HEK293T (cell line): ENCODE measurements at regions not wholly inside any gene's neighbourhood (a gene's known extent, or its start where the extent isn't known, plus 50 kb on each side); places are given as distances from the start of the nearest gene placed in this dataset.

ENCODE experiments used
- CTCF ChIA-PET: fragments of 350-600 bp; formaldehyde crosslinking; extraction: SDS; loops from one replicate; lab custom pipeline; 2021; ENCODE audit warnings: antibody characterized with exemption, inconsistent platforms; lab: Yijun Ruan, JAX
- POLR2A ChIA-PET: fragments of 350-600 bp; formaldehyde crosslinking; extraction: SDS; loops from one replicate; lab custom pipeline; 2020; ENCODE audit warnings: antibody characterized with exemption, inconsistent platforms; lab: Yijun Ruan, JAX
- DNase-seq: peaks from one replicate; pipeline ENCODE4 v3.0.0; 2012; ENCODE audit warnings: mixed read lengths; ENCODE audit errors: extremely low spot score
- ARNT ChIP-seq: fragments of 450-650 bp; IDR thresholded peaks from 2 replicates; pipeline ENCODE4 v1.6.1; 2017; ENCODE audit warnings: mild to moderate bottlenecking
- BHLHE40 ChIP-seq: fragments of 450-650 bp; IDR thresholded peaks from 2 replicates; pipeline ENCODE4 v1.6.1; 2016; ENCODE audit warnings: mild to moderate bottlenecking, moderate library complexity, borderline replicate concordance
- CTBP1 ChIP-seq: fragments of 450-650 bp; IDR thresholded peaks from 2 replicates; pipeline ENCODE4 v1.6.1; 2016; ENCODE audit warnings: borderline replicate concordance
- ELF4 ChIP-seq: fragments of 450-650 bp; IDR thresholded peaks from 2 replicates; pipeline ENCODE4 v1.6.1; 2017; ENCODE audit warnings: antibody characterized with exemption
- FOXA1 ChIP-seq: fragments of 450-650 bp; IDR thresholded peaks from 2 replicates; pipeline ENCODE4 v1.6.1; 2016; ENCODE audit warnings: mild to moderate bottlenecking
- FOXK2 ChIP-seq: fragments of 450-650 bp; IDR thresholded peaks from 2 replicates; pipeline ENCODE4 v1.6.1; 2016; ENCODE audit warnings: mild to moderate bottlenecking
- FOXM1 ChIP-seq: fragments of 450-650 bp; IDR thresholded peaks from 2 replicates; pipeline ENCODE4 v1.6.1; 2017; ENCODE audit warnings: mild to moderate bottlenecking, borderline replicate concordance
- HDGF ChIP-seq: fragments of 450-650 bp; IDR thresholded peaks from 2 replicates; pipeline ENCODE4 v1.6.1; 2017; ENCODE audit warnings: antibody characterized with exemption, borderline replicate concordance
- L3MBTL2 ChIP-seq: fragments of 450-650 bp; conservative IDR thresholded peaks from 2 replicates; pipeline ENCODE4 v1.6.1; 2016; ENCODE audit warnings: mild to moderate bottlenecking
- LEF1 ChIP-seq: fragments of 450-650 bp; IDR thresholded peaks from 2 replicates; pipeline ENCODE4 v1.6.1; 2017; ENCODE audit warnings: mild to moderate bottlenecking, borderline replicate concordance
- NFRKB ChIP-seq: fragments of 450-650 bp; IDR thresholded peaks from 2 replicates; pipeline ENCODE4 v1.6.1; 2016; ENCODE audit warnings: mild to moderate bottlenecking, moderate library complexity
- PKNOX1 ChIP-seq: fragments of 450-650 bp; IDR thresholded peaks from 2 replicates; pipeline ENCODE4 v1.6.1; 2016
- SP1 ChIP-seq: fragments of 450-650 bp; IDR thresholded peaks from 2 replicates; pipeline ENCODE4 v1.6.1; 2017
- SUZ12 ChIP-seq: fragments of 450-650 bp; IDR thresholded peaks from 2 replicates; pipeline ENCODE4 v1.6.1; 2016; ENCODE audit warnings: mild to moderate bottlenecking
- TARDBP ChIP-seq: fragments of 450-650 bp; IDR thresholded peaks from 2 replicates; pipeline ENCODE4 v1.6.1; 2016
- ZNF384 ChIP-seq: fragments of 450-650 bp; IDR thresholded peaks from 2 replicates; pipeline ENCODE4 v1.6.1; 2016

DNA sequence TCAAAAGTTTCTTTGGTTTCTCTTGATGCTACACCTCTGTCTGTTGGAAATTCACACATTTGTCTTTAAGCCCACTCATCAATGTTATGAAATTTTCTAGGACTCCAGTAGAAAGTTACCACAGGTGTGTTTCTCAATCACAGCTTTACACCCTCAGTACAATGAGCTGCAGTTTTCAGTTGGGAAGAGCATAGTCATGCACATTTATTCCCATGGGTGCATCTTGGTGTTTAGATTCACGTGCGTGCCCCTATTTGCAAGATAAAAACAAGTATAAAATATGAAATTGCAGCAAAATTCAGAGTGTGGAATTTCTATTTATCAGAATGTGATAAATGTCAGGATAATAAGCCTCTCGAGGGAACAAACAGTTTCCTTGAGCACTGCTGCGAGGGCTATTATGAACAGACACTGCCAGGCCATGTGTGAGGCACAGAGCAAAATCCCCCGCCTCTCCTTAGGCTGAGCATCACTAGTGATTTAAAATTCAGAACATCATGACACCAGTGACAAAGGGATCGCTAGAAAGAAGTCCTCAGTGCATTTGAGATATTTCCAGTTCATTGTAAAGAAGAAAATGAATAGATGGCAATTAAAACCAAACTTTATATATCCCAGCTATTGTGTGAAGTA is 512.2 kb upstream of the TCF4 start:
- CTCF ChIA-PET, result no interaction called here

DNA sequence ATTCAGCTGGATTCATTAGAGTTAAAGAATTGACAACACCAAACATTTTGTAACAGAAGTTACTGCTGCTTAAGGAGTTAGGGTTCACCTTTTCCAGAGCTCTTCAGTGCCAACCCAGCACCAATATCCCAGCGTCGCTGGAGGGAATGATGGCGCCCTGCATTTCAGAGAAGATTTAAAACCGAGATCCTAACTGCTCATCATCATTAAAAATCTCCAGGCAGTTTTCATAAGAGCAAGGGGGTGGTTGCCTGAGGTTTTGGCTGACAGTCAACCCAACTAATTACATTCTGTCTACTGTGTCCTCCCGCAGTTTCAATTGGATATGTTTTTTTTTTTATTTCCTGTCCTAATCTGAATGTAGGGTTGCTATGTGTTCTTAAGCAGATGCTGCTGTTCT is 509.6 kb upstream of the TCF4 start:
- POLR2A ChIA-PET, result no interaction called here
- no peak for TF ChIP-seq ZNF384
- CTCF ChIA-PET, result no interaction called here
- DNase-seq, result no peak

More for the DNA sequence above, 512.2 kb upstream of the TCF4 start:
- TF ChIP-seq FOXA1 (no peak), FOXK2 (no peak), SP1 (no peak), LEF1 (no peak), PKNOX1 (no peak), L3MBTL2 (no peak), FOXM1 (no peak), ARNT (no peak), TARDBP (no peak), SUZ12 (no peak), ELF4 (no peak), ZNF384 (no peak), BHLHE40 (no peak), CTBP1 (no peak), HDGF (no peak), NFRKB (no peak)
- POLR2A ChIA-PET, result no interaction called here
- DNase-seq, result no peak

DNA sequence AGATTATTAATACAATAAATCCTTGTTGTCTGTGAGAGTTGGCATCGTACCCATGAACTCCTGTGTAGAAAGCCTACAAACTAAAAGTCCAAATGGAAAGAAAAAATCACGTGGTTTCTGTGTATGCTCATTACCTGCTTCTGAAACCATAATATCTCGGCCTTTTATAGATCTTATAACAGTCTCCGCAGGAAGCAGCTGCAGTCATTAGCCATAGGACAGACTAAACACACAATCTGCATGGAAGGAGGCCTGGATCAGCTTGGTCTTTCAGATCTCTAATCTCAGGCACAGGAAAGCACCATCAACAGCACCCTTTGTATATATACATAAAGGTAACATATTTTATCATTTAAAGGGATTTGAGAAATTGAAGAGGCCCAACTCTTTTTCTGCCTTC is 508.9 kb upstream of the TCF4 start:
- no peak for TF ChIP-seq FOXA1
- no peak for TF ChIP-seq TARDBP
- DNase-seq, result no peak
- POLR2A ChIA-PET, result no interaction called here
- CTCF ChIA-PET, result no interaction called here

- TF ChIP-seq ARNT, result no peak
- TF ChIP-seq L3MBTL2, result no peak
- TF ChIP-seq ELF4, result no peak
- TF ChIP-seq HDGF, result no peak
- no peak for TF ChIP-seq SUZ12
- TF ChIP-seq NFRKB, result no peak
- TF ChIP-seq PKNOX1, result no peak
- no peak for DNase-seq
- POLR2A ChIA-PET, result no interaction called here
- CTCF ChIA-PET, result no interaction called here
Observed at GRCh38 chr18:56089612-56090258, 501.7 kb upstream of the TCF4 start.

- no peak for DNase-seq
- CTCF ChIA-PET, result no interaction called here
- TF ChIP-seq ELF4 (no peak), HDGF (no peak), FOXA1 (no peak), LEF1 (no peak), SUZ12 (no peak), FOXM1 (no peak), FOXK2 (no peak), CTBP1 (no peak), ARNT (no peak), TARDBP (no peak)
- POLR2A ChIA-PET, result no interaction called here
Observed at GRCh38 chr18:56086786-56087185, 498.8 kb upstream of the TCF4 start.

GRCh38 chr18:56086176-56086575 is 498.2 kb upstream of the TCF4 start:
- POLR2A ChIA-PET, result no interaction called here
- no peak for TF ChIP-seq CTBP1
- no peak for TF ChIP-seq FOXA1
- no peak for TF ChIP-seq FOXM1
- TF ChIP-seq NFRKB, result no peak
- no peak for TF ChIP-seq L3MBTL2
- no peak for TF ChIP-seq LEF1
- TF ChIP-seq ARNT, result no peak
- no peak for TF ChIP-seq ELF4
- no peak for TF ChIP-seq TARDBP
- no peak for TF ChIP-seq ZNF384
- no peak for TF ChIP-seq SUZ12
- no peak for TF ChIP-seq BHLHE40
- TF ChIP-seq FOXK2, result no peak
- TF ChIP-seq SP1, result no peak
- TF ChIP-seq PKNOX1, result no peak
- TF ChIP-seq HDGF, result no peak
- no peak for DNase-seq
- CTCF ChIA-PET, result no interaction called here

GRCh38 chr18:56085551-56085950 is 497.6 kb upstream of the TCF4 start:
- DNase-seq, result no peak
- CTCF ChIA-PET, result no interaction called here
- POLR2A ChIA-PET, result no interaction called here
- TF ChIP-seq LEF1 (no peak), SP1 (no peak), HDGF (no peak), BHLHE40 (no peak), ELF4 (no peak), ARNT (no peak), NFRKB (no peak), CTBP1 (no peak), L3MBTL2 (no peak), FOXM1 (no peak), PKNOX1 (no peak), ZNF384 (no peak)
